Glutamatergic neuron (in vitro differentiated cells): ENCODE measurements at regions not wholly inside any gene's neighbourhood (a gene's known extent, or its start where the extent isn't known, plus 50 kb on each side); places are given as distances from the start of the nearest gene placed in this dataset.

Source experiments
- DNase-seq: peaks from one replicate; pipeline ENCODE4 v3.0.0; 2022
- H3K27ac Mint-ChIP-seq: one replicate; pipeline ENCODE4 v1.8.0; 2020; ENCODE audit warnings: mild to moderate bottlenecking, mixed read lengths, inconsistent platforms; ENCODE audit not compliant: unreplicated experiment
- H3K27me3 Mint-ChIP-seq: one replicate; pipeline ENCODE4 v1.8.0; 2020; ENCODE audit warnings: mild to moderate bottlenecking, moderate library complexity, mixed read lengths, inconsistent platforms; ENCODE audit not compliant: unreplicated experiment
- H3K36me3 Mint-ChIP-seq: one replicate; pipeline ENCODE4 v1.8.0; 2020; ENCODE audit warnings: mild to moderate bottlenecking, mixed read lengths, inconsistent platforms; ENCODE audit not compliant: unreplicated experiment
- H3K4me1 Mint-ChIP-seq: one replicate; pipeline ENCODE4 v1.8.0; 2020; ENCODE audit warnings: mild to moderate bottlenecking, low read depth, mixed read lengths, inconsistent platforms; ENCODE audit not compliant: unreplicated experiment
- H3K4me3 Mint-ChIP-seq: one replicate; pipeline ENCODE4 v1.8.0; 2020; ENCODE audit warnings: mild to moderate bottlenecking, mixed read lengths, inconsistent platforms; ENCODE audit not compliant: unreplicated experiment
- H3K9me3 Mint-ChIP-seq: one replicate; pipeline ENCODE4 v1.8.0; 2020; ENCODE audit warnings: mild to moderate bottlenecking, moderate library complexity, mixed read lengths, inconsistent platforms; ENCODE audit not compliant: unreplicated experiment
- CTCF ChIP-seq: fragments of 200-600 bp; sonication (generic); IDR thresholded peaks from one replicate; pipeline ENCODE4 v1.5.0; 2021; ENCODE audit not compliant: partially characterized antibody, unreplicated experiment

DNA sequence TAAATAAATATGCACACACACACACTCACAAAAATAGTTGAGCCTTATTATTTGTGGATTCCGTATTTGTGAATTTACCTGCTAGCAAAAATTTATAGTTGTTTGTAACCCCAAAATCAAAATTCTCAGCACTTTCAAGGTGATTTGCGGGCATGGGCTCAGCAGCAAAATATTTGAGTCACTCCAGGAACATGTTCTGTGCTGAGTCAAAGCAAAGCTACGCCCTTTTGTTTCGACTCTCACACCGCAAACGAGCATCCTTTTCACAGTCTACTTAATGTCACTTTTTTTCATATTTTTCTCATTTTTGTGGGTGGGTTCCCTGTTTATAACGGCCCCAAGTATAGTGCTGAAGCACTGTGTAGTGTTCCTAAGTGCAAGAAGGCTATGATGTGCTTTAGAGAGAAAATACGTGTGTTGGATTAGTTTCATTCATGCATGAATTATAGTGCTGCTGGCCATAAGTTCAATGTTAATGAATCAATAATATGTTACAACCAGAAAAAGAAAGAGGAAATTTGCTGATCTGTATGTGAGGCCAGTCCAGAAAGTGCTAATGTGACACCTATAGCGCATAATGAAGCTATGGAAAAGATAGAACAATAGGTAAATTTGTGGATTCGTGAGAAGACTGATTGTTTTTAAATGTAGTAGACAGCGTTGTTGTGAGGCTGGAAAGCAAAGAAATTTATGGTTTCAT is 723.2 kb upstream of the AGA start:
- Mint-ChIP-seq H3K4me1 (no peaks in the 10 kb centered on the region), H3K4me3 (no peak overlapping the region), H3K27ac (no peak overlapping the region), H3K9me3 (peaks cover 1% of the 10 kb centered on the region), H3K36me3 (peaks cover 9% of the 10 kb centered on the region), H3K27me3 (peaks cover 1% of the 10 kb centered on the region)
- DNase-seq, result no peak
- no peak for TF ChIP-seq CTCF

- Mint-ChIP-seq H3K27me3 (peaks cover 1% of the 10 kb centered on the region), H3K9me3 (peaks cover under 1% of the 10 kb centered on the region), H3K27ac (no peak overlapping the region), H3K4me3 (no peak overlapping the region), H3K4me1 (no peaks in the 10 kb centered on the region), H3K36me3 (peaks cover 8% of the 10 kb centered on the region)
- no peak for DNase-seq
- no peak for TF ChIP-seq CTCF
Measured at GRCh38 chr4:178165951-178166308, 723.7 kb upstream of the AGA start.

DNA sequence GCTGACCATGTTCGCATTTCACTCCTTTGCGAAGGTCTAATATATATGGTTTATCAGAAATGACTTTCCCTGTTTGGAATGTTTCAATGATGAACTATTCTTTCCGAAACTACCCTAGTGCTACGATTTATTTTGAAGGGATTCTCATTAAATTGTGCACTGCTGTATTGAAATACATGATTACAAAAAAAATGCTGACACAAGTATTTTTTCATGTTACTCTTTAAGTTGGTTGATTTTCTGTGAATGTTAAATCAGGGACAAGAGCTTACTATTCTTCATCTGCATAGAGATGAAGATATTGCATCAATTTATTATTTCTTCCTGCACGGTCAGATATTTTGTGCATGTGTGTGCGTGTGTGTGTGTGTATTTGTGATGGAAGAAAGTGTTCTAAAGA is 731.5 kb upstream of the AGA start:
- DNase-seq, result no peak
- Mint-ChIP-seq H3K27me3 (peaks cover 1% of the 10 kb centered on the region), H3K36me3 (no peaks in the 10 kb centered on the region), H3K27ac (no peak overlapping the region), H3K9me3 (no peaks in the 10 kb centered on the region), H3K4me1 (no peaks in the 10 kb centered on the region), H3K4me3 (no peak overlapping the region)
- no peak for TF ChIP-seq CTCF

DNA sequence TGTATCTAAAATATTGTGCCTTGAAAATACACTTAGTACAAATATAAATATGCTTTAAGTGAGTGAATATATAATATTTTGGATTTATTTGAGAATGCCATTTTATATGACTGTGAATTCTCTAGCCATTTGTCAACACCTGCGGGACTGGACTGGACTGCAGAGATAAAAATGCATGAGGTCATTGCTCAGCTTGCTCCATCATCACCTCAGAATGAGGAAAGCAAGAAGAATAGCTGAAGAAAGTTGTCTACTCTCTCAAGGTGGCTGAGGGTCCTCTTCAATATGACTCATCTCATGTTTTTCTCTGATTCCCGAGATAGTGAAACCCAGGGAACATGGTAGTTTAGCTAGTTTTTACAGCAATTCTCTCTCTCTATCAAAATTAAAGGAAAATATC is 732.5 kb upstream of the AGA start:
- Mint-ChIP-seq H3K4me1 (no peaks in the 10 kb centered on the region), H3K9me3 (no peaks in the 10 kb centered on the region), H3K4me3 (no peak overlapping the region), H3K27me3 (peaks cover 1% of the 10 kb centered on the region), H3K36me3 (no peaks in the 10 kb centered on the region), H3K27ac (no peak overlapping the region)
- TF ChIP-seq CTCF, result no peak
- DNase-seq, result no peak

GRCh38 chr4:178185517-178185916 is 743.3 kb upstream of the AGA start:
- Mint-ChIP-seq H3K36me3 (no peaks in the 10 kb centered on the region), H3K9me3 (no peaks in the 10 kb centered on the region), H3K4me3 (no peak overlapping the region), H3K27me3 (no peaks in the 10 kb centered on the region), H3K27ac (no peak overlapping the region), H3K4me1 (no peaks in the 10 kb centered on the region)
- no peak for TF ChIP-seq CTCF
- no peak for DNase-seq
